NCI-H1436 (cell line): ENCODE measurements at regions not wholly inside any gene's neighbourhood (a gene's known extent, or its start where the extent isn't known, plus 50 kb on each side); places are given as distances from the start of the nearest gene placed in this dataset.

ENCODE experiments used
- DNase-seq: peaks from one replicate; lab custom pipeline; 2025; lab: John Stamatoyannopoulos, UW

DNA sequence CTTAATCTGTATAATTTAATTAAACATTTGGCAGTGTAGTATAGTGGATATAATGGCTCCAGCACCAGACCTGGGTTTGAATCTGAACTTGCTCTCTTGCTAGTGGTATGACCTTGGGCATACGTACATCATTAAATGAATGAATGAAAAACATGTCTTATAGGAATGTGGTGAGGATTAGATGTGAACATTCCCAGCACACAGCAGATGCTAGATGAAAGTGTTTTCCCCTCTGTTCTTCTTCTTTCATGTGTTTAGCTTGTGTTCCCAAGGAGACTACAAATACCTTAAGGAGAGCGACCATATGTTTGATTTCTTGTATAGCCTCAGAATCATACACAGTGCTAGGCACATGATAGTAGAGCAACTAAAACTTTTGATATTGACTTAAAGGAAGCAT is 56.5 kb downstream of the CT47B1 start:
- no peak for DNase-seq

DNA sequence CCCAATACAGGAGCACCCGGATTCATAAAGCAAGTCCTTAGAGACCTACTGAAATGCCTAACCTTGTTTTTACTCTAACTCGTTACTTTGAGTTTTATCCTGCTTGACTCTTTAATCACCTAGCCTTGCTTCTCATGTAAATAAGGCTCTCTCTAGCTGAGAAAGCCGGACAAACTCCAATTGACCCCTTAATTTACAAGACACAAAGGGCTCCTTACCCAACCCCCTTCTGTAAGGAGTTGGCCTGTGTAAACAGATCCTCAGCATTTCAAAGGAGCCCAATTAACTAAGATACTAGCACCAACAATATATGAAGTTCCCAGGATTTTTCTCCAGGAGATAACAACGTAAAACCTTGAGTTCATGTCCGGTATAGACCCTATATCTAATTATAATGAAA is 61.7 kb downstream of the CT47B1 start:
- DNase-seq, result no peak

DNA sequence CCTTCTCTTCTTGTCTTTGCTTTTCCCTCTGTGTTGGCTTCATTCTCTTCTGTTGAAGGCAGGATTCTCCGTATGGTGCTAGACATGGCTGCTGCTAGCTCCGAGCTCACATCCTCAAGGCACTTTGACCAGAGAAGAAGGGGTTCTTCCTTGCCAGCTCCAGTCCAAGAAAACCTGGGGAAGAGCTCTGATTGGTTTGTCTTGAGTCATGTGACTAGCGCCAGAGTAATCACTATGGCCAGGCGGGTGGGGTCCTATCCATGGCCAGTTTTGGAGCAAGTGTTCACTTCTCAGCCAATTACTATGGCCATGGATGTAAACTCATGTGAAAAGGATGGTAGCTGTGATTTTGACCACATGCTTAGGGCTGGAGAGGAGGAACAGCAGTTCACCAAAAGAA is 74.2 kb downstream of the CT47B1 start:
- DNase-seq, result no peak

DNA sequence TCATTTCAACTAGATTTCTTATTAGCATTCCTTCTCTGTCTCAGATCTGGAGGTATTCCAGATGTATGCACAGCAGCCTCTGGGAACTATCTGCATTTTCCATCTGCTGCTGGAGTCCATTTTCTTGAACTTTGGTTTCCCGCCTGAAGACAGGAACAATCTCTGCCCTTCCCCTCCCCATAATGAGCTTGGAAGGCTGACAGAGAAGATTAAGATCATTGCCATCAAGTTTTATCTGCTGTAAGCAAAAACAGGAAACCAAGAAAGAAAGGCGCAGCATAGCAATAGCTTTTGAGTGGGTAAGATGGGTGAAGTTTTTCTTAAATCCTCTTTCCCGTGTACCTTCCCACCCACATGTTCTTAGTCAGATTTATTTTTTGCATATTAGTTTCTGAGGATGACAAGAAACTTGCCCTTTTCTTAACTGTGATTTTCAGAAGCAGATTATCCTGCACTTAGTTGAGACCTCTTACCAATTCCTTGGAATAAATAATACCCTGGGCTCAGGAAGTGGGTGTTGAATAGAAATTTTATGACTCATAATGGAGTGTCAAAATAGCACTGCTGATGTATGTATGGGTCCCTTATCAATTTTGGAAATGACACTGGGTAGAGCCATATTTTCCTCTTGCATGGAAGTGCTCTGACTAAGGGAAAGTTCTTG is 78.3 kb downstream of the CT47B1 start:
- no peak for DNase-seq

DNA sequence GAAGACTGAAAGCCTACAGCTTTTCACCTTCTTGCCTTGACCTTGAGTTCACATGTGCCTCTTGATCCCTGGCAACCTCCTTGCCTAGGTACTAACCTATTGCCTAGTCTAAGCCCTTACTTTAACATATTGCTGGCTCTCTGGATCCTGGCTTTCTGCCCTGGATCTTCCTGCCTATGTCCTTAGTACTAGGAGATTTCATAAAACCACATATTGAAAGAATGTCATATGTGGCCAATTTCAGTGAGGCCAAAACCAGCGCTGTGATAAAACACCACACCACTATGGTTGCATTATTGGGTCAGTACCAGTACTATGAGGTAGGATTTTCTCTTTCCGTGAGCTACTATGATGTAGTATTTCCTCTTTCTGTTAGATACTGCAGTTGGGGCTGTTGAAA is 80.4 kb downstream of the CT47B1 start:
- no peak for DNase-seq

DNA sequence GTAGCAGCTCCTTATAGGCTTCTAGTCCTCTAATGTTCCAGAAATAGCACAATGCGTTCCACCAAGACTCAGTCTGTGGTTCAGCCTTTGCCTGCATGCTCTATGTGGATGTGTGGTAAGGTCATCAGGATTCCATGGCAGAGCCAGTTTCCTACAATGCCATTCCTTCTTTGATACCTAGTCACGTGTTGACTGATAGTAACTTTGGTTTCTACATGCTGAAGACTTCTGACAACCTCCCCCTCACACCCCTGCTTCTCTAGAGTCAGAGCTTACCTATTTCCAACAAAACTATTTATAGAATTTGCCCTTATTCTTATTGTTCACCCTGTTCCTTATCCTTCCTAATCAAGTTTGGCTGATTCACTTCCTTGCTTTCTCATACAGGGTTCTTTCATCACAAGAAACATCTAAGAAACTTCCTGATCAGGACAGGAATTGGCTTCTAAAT is 81.1 kb downstream of the CT47B1 start:
- no peak for DNase-seq

DNA sequence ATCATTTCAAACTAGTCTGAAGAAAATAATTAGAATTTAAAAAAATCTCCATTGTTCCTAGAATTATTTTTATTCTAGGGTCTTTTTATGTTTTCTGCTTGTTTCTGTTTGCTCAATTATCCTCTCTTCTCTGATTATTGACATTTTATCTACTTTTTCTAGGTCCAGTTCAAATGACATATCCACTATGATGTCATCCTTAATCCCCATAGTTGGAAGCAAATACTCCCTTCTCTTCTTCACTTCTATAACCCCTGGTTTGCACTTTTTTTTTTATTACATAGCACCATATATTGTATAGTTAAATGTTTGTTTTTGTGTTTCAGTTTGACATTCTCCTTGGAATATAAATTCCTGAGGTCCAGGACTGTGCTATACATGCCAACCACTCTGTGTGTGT is 82.6 kb downstream of the CT47B1 start:
- no peak for DNase-seq

DNA sequence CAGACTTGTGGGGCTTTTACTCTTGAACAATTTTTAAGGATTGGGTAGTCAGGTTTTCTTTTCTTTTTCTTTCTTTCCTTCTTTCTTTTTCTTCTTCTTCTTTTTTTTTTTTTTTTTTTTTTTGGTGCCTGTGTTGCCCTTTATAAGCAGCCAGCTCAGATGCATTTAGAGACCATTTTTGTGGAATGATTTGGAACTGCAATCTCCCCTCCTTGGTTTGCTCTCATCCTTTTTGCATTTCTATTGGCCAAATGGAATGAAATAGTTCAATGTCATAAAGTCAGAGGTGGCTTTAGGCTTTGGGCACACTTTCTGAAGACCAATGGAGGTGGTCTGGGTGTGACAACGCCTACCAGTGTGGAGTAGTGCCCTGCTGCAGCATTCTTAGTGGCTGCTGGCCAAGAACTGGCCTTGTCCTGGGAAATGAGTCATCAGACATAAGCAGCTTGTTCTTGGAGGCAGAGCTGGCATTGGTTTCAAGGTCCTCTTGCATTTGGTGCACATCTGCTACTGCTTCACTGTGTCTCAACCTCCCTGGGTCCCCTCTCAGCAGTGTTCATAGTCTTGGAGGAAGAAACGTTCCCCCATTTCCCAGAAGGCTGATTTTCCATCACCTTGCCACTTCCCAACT is 84.5 kb downstream of the CT47B1 start:
- DNase-seq, result no peak

DNA sequence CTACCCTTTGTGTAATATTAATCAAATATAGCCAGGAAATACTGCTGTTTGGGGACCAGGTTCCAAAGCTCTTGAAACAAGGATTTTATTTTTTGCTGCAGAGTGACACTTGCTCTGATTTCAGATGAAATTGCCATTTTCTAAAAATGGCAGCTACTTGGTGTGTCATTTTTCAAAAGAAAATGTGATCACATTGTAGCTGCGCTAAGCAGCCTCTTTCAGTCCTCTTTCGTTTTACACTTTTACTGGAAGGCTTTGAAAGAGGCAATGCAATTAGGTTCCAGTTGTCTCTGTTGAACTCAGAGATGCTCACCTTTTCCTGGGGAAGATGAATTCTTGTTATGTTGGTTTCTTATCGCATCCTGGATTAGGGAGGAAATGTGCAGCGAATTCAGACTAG is 85.1 kb downstream of the CT47B1 start:
- no peak for DNase-seq

DNA sequence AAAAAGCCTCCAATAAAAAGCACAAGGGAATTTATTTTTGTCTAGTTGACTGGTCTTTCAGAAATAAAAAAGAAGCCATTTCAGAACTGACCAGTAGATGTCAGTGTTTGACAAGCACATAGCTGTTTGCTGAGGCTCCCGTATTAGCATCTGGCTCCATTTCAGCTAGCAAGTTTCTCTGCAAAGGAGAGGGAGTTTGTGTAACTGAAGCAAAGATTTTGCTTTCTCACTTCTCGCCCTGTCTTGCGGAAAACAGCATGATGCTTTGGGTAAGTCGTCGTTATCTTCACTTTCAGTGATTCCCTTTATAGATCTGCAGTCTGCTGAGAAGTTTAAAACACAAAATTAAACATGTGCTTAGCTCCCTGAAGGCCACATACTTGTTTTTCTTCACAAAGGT is 85.5 kb downstream of the CT47B1 start:
- DNase-seq, result peak; percentile 61

DNA sequence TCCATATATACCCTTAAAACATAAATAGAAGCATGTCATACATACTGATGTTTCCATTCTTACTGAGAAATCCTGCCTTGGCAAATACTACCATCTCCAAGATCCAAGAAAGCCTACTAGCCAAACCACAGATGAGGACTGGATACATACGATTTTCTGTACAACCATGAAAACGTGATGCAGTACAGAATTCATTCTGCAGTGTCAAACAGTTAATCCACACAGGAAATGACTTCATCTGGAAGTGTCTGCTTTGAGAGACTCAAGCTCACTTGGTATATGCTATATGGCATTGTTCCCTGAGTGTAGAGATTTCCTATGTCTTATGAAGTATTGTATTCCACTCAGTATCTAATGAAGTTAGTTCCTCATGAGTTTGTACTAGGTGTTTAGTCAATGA is 94.3 kb downstream of the CT47B1 start:
- no peak for DNase-seq

DNA sequence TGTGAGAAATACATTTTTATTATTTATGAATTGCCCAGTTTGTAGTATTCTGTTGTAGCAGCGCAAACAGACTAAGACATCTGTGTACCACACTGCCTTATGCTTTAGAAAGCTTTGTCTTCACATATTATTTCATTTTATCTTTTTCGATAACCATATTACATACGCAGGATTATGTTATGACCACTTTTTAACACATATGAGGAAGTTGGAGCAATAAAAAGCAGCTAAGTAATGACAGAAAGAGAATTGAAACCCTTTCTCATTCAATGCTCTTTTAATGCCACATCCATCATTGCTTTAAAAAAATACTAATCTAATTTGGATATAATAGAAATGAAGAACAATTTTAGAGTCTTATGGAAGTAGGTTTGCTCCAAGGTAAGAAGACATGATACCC is 99.7 kb downstream of the CT47B1 start:
- no peak for DNase-seq

DNA sequence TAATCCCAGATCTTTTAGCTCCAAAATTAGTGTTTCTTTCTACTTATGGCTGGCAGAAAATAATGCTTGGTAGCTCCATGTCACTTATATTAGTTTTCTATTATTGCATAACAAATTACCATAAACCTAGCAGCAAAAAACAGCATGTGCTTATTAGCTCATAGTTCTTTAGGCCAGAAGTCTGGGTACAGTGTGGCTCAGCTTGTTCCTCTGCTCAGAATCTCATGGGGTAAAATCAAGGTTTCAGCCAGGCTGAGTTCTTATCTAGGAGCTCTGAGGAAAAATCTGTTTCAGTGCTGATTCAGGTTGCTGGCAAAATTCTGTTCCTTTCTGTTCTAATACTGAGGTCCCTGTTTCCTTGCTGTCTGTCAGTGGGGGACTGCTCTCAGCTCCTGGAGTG is 101.1 kb downstream of the CT47B1 start:
- DNase-seq, result no peak

DNA sequence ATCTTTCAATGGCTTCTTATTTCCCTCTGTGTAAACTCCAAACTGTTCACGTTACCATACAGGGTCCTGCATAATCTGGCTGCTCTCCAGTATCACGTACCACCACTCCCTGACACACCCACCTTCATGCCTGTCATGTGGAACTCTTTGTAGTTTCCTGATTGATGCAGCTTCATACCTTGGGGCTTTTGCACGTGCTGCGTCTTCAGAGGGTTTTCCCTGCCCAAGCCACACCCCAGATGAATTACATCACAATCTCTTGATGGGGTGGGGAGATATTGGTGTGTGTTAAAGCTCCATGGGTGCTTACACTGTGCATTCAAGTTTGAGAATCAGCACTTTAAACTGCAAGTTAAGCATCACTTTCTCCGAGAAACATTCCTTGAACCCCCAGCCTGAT is 101.9 kb downstream of the CT47B1 start:
- no peak for DNase-seq

DNA sequence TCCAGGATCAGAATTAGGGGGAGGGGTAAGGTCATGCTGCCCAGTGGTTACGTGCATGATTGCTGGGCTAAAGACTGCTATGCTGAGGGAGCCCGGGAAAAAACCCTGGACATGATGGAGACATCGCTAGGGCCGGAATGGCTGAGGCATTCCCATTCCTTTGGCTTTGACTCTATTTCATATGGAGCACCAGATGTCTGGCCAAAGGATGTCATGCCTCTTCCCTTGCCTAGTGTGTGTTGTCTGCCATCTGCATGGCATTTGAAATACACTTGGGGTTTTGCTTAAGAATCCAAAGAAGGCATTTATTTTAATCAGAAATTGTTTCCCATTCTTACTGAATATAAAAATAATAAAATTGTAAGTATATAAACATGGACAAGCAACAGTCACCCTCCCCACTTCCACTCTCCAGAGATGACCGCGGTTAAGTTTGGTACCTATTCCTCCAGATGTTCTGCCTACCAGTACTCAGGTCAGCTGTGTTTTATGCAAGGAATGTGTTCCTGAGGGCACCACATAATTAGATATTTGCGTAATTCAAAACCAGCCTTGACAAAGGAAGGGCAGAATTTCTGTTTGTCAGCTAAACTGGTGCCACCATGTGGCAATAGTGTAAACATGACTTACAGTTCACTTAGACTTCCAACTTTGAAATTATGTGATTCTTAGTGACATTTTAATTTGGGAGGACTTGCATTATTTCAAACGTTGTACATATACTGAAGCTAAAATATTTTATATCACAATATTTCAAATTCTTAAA is 105.9 kb downstream of the CT47B1 start:
- peak; percentile 55 for DNase-seq

DNA sequence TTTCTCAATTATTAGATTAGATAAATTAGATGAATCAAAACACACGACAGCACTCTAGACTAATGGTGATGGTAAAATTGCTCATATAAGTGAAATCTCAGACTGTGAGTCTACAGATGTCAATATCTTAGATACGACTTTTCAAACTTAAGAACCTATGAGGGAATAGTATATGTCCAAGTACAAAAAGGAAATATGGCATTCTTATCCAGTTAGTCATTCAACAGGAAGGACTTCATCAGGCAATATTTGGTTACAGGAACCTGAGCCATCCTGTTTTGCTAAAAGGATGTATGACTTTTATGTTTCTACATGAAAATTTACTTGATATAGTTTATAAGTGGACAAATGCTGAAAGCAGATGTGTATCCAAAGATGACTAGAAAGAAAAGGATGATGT is 107.0 kb downstream of the CT47B1 start:
- DNase-seq, result no peak

DNA sequence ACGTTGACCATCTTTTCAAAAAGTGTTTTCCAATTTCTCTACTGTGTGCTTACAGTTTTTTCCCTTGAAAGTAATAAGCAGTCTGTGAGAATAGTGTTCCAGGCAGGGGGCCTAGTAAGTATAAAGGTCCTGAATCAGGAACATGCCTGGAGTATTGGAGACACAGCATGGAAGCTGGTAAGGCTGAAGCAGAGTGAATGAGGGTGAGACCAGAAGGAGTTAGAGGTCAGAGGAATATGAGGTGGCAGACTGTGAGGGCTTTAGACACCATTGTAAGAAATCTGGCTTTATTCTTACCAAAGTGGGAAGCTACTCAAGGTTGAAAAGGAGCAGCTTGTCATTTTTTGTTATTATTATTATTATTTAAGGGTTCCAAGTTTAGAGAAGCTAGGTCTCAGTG is 107.4 kb downstream of the CT47B1 start:
- no peak for DNase-seq

DNA sequence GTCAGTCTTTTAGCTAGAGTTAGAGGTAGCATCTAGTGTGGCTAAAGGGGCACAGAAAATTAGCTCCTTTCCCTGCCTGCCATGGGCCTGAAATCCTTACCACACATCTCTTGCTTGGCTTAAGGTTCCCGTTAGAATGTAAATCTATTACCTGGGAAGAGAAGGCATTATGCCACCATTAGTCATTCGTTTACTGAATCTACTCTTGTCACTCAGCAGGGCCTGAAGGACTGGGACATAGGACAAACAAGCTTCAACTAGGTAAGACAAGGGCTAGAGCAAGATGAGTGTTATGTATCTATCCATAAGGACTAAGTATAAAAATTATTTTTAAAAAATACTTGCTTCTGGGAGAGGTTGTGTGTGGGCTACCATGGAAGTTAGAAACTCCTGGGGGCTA is 112.4 kb downstream of the CT47B1 start:
- no peak for DNase-seq

DNA sequence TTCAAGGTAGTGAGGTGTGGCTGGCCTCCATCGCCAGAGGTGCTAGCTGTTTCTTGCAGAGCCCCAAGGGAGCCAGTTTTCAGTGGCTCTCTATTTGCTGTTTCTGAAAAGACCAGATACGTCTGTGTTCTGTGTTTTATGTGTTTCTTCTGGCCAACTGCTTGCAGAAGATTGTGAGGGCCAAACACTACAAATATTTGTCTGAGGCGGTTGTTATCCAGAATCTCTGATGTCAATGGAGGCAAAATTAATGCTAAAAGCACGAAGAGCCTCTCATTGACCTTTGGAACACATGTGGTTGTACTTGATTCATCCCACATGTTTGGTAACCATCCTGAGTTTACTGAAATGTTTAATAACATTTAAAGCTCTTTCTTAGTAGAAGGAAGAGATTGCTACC is 113.9 kb downstream of the CT47B1 start:
- no peak for DNase-seq

DNA sequence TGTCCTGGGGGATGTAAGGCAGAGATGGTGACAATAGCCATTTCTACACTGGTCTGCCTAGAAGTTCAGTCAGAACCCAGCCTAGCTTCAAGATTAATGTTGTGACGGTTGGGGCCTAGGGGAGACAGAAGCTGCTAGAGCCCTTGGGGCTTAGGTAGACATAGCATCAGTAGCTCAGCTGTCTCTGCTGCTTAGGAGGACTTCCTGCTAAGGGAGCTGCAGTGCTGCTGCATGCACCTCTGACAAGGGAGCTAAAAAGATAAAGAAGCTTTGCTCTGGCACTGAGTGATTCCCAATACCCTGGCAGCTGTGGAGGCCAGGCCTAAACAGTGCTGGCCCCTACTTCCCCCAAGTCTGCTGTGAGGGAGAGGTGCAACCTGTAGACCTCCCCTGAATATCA is 116.0 kb downstream of the CT47B1 start:
- no peak for DNase-seq

DNA sequence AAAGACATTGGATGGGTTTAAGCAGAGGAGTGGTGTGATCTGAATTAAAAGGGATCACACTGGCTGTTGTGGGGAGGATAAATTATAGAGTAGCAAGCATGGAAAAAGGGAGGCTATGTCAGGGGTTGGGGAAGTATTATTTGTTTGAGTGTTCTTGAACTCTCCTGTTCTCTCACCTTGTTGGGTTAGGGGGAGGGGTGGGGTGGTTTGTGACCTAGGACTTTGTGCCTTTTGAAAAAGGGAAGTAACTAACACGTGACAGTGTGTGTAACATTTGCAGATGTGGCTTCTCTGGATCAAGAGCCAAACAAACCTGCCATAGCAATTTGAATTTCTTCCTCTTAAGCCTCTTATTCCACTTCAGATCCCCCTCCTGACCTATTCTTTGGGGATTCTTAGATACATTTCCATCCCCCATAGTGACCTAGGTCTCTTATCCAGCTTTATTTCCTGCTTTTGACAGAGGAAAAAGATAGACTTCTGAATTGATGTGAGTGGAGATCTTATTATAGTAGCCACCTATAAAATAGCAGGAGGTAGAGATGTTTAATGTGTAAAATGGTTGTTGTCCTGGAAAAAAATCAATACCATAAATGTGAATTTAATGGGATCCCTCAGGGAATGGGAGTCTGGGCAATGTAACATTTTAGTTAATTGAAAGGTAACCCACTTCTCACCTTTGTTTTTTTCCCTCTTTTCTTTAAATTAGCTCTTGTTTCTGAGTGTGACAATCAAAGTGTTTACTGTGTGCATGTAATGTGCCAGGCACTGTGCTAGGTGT is 120.4 kb downstream of the CT47B1 start:
- DNase-seq, result no peak

DNA sequence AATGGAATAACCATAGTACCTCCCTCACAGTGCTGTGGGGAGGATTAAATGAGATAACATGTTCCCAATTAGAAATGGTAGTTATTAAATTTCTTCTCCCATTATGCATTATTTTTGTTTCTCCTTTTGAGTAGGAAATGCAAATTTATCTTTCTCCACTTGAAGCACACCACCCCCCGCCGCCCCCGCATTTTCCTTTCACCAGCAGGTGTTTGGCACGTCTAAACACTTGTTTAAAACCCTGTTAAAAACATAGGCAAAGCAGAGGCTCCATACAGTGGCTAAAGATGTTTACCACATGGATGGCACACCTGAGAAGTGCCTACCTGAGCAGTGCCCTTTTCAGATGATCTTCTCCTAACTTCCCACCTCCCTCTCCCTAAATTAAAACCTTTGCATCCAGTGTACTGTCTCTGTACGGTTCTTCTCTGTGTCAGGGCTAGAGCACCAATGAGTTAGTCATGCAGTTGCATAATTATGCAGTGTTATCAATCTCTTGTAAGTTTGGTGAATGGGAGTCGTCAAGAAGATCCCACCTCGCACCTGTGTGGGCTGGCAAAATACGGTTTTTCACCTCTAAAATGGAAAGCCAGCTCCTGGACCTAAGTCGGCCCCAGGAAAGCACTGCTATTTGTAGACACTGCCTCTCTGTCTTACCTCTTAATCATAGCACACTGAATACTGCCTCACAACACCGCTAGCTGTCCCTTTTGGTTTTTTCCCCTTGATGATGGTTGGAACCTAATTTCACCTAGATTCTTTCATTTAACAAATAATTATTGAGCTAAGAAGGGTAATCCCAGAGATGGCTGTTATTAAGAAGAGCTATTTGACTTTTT is 122.0 kb downstream of the CT47B1 start:
- no peak for DNase-seq
